ENCODE measurements at regions not wholly inside any gene's neighbourhood (a gene's known extent, or its start where the extent isn't known, plus 50 kb on each side); places are given as distances from the start of the nearest gene placed in this dataset.

DNA sequence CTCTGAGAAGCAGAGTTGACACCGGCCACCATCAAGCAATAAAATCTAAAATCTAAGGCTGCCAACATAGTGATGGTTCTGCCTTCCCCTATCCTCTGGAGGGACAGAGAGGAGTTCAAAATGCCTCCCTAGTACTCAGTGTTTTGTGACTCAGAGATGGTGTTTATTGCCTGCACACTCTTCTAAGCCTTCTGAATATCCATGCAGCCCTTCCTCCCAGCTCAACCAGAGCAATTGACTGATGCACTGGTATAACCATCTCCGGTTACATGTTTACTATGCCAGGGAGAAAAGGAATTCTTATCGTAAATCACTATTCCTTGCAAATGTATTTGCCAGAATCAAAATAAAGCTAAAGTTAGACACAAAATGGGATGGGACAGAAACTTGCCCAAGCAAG, 132.9 kb upstream of the RAB4A start:
- TF ChIP-seq, protein P1, sequence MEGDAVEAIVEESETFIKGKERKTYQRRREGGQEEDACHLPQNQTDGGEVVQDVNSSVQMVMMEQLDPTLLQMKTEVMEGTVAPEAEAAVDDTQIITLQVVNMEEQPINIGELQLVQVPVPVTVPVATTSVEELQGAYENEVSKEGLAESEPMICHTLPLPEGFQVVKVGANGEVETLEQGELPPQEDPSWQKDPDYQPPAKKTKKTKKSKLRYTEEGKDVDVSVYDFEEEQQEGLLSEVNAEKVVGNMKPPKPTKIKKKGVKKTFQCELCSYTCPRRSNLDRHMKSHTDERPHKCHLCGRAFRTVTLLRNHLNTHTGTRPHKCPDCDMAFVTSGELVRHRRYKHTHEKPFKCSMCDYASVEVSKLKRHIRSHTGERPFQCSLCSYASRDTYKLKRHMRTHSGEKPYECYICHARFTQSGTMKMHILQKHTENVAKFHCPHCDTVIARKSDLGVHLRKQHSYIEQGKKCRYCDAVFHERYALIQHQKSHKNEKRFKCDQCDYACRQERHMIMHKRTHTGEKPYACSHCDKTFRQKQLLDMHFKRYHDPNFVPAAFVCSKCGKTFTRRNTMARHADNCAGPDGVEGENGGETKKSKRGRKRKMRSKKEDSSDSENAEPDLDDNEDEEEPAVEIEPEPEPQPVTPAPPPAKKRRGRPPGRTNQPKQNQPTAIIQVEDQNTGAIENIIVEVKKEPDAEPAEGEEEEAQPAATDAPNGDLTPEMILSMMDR (IDR thresholded peaks at IDR 0.05; ENCODE audit: unreplicated experiment): no peak
- H3K27ac Mint-ChIP-seq (ENCODE audit: unreplicated experiment): no peak overlapping the region
- no peak for DNase-seq (ENCODE audit: low spot score)

DNA sequence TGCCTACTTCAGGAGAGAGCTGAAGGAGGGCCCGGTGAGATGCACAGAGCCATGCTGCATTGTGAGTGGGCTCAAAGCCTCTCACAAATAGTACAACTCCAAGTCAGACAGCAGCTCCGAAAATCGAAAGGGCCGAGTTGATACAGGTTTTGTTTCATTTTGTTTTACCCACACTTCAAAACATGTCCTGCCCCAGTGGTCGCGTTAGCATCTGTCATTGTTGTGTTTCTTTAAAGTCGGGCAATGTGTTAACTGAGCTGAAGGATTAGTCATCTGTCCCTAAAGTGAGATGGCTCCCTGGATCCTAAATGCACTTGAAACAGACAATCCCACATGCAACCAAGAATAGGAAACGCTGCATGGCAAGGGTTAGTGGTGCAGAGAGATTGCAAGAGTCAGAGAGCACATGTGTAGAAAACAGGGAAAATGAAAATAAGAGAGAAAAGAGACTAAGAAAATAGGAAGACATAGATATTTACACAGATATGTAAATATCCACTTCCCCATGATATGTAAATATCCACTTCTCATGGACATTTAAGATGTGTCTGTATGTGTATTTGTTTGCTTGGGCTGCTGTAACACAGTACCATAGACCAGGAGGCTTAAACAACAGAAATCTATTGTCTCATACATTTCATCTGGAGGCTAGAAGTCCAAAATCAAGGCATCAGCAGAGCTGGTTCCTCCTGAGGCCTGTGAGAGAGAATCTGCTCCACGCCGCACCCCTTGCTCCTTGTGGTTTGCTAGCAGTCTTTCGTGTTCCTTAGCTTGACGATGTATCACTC, 131.4 kb upstream of the RAB4A start:
- no peak overlapping the region for H3K27ac Mint-ChIP-seq (ENCODE audit: unreplicated experiment)
- no peaks in the 10 kb centered on the region for H3K36me3 Mint-ChIP-seq (ENCODE audit: low read depth, unreplicated experiment)
- no peak overlapping the region for H3K4me3 Mint-ChIP-seq (ENCODE audit: unreplicated experiment)
- no peaks in the 10 kb centered on the region for H3K9me3 Mint-ChIP-seq (ENCODE audit: unreplicated experiment)
- DNase-seq (ENCODE audit: low spot score): no peak
- peaks cover 7% of the 10 kb centered on the region for H3K4me1 Mint-ChIP-seq (ENCODE audit: unreplicated experiment)
- peaks cover 5% of the 10 kb centered on the region for H3K27me3 Mint-ChIP-seq (ENCODE audit: unreplicated experiment)
- TF ChIP-seq, protein P1 (IDR thresholded peaks at IDR 0.05; ENCODE audit: unreplicated experiment): no peak

More for the DNA sequence above, 132.9 kb upstream of the RAB4A start:
- peaks cover 7% of the 10 kb centered on the region for H3K27me3 Mint-ChIP-seq (ENCODE audit: unreplicated experiment)
- peaks cover 7% of the 10 kb centered on the region for H3K9me3 Mint-ChIP-seq (ENCODE audit: unreplicated experiment)
- H3K4me1 Mint-ChIP-seq (ENCODE audit: unreplicated experiment): peaks cover 7% of the 10 kb centered on the region
- H3K36me3 Mint-ChIP-seq (ENCODE audit: low read depth, unreplicated experiment): peaks cover 4% of the 10 kb centered on the region
- no peak overlapping the region for H3K4me3 Mint-ChIP-seq (ENCODE audit: unreplicated experiment)

DNA sequence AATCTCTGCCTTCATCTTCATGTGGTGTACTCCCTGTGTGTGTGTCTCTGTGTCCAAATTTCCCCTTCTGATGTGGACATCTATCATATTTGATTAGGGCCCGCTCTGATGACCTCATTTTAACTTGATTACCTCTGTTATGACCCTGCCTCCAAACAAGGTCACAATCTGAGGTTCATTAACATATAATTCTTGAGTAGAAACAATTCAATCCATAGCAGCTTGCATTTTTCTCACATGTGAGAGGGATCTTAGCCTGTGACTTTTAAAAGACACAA, 130.9 kb upstream of the RAB4A start:
- Mint-ChIP-seq H3K27ac (ENCODE audit: unreplicated experiment) (no peak overlapping the region), H3K36me3 (ENCODE audit: low read depth, unreplicated experiment) (no peaks in the 10 kb centered on the region), H3K4me1 (ENCODE audit: unreplicated experiment) (peaks cover 7% of the 10 kb centered on the region), H3K27me3 (ENCODE audit: unreplicated experiment) (peaks cover 5% of the 10 kb centered on the region), H3K4me3 (ENCODE audit: unreplicated experiment) (no peak overlapping the region), H3K9me3 (ENCODE audit: unreplicated experiment) (no peaks in the 10 kb centered on the region)
- no peak for DNase-seq (ENCODE audit: low spot score)
- TF ChIP-seq, protein P1 (IDR thresholded peaks at IDR 0.05; ENCODE audit: unreplicated experiment): no peak

DNA sequence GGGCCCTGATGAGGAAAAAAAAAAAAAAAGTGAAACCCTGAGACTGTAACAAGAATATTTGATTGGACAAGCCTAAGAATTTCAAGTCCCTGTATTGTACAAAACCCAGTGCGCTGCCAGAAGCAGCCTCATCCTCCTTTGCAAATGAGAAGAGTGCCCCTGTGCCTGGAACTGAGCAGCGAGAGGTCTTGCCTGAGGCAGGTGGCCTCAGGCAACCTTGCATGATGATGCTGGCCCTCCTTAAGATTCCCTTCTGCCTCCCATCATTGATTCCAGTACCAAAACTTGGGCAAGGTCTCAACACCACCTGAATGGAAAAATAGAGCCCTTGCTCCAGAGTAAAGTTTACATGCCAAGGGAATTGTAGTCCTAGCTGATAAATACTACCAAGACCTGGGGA, 129.6 kb upstream of the RAB4A start:
- H3K36me3 Mint-ChIP-seq (ENCODE audit: low read depth, unreplicated experiment): no peaks in the 10 kb centered on the region
- peaks cover 6% of the 10 kb centered on the region for H3K27me3 Mint-ChIP-seq (ENCODE audit: unreplicated experiment)
- TF ChIP-seq, protein P1 (IDR thresholded peaks at IDR 0.05; ENCODE audit: unreplicated experiment): no peak
- H3K9me3 Mint-ChIP-seq (ENCODE audit: unreplicated experiment): no peaks in the 10 kb centered on the region
- peaks cover 7% of the 10 kb centered on the region for H3K4me1 Mint-ChIP-seq (ENCODE audit: unreplicated experiment)
- DNase-seq (ENCODE audit: low spot score): no peak
- no peak overlapping the region for H3K27ac Mint-ChIP-seq (ENCODE audit: unreplicated experiment)
- H3K4me3 Mint-ChIP-seq (ENCODE audit: unreplicated experiment): no peak overlapping the region

DNA sequence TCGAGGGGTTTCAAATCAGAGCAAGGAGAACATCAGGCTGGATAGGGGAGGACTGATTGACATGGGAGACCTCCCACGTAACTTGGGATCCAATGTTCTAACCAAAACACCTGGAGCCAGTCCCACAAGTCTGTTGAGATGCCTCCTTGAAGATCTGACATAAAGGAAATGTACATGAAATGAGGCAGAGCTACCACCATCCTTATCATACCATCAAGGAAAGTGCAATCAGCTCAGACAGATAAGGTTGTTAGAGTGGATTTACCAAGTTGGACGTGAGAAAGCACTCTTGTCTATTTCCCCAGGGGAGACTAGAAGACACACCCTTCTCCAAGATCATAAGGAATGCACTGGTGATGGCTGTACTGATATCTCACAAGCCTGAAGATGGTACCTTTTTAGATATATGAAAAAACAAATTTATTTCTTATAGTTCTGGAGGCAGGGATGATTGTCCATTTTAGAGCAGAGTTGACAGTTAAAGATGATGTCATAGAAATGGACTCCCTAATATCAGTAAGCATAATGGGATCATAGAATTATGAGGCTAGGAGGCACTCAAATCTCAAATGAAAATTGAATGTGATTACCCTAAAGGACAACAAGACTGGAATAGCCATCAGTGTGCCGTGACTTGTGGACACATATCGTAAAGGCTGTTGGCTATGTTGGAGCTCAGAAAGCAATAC, 129.1 kb upstream of the RAB4A start:
- DNase-seq (ENCODE audit: low spot score): no peak
- H3K4me3 Mint-ChIP-seq (ENCODE audit: unreplicated experiment): no peak overlapping the region
- TF ChIP-seq, protein P1 (IDR thresholded peaks at IDR 0.05; ENCODE audit: unreplicated experiment): no peak

More for the DNA sequence above, 129.1 kb upstream of the RAB4A start:
- Mint-ChIP-seq H3K36me3 (ENCODE audit: low read depth, unreplicated experiment) (no peaks in the 10 kb centered on the region), H3K27me3 (ENCODE audit: unreplicated experiment) (peaks cover 7% of the 10 kb centered on the region), H3K9me3 (ENCODE audit: unreplicated experiment) (no peaks in the 10 kb centered on the region), H3K27ac (ENCODE audit: unreplicated experiment) (no peak overlapping the region), H3K4me1 (ENCODE audit: unreplicated experiment) (peaks cover 10% of the 10 kb centered on the region)

All from endothelial cell (in vitro differentiated cells).